Activated T-cell treated with anti-CD3 and anti-CD28 coated beads, Interleukin-2, amount 50 U/mL, for 4 hours (primary cell): ENCODE measurements at regions not wholly inside any gene's neighbourhood (a gene's known extent, or its start where the extent isn't known, plus 50 kb on each side); places are given as distances from the start of the nearest gene placed in this dataset.

Experiments used
- ATAC-seq, 2 donors: fragments of 200-7000 bp; cut with Tn5 transposase; one replicate each; pipeline ENCODE4 v1.10.0; 2021
- DNase-seq: peaks from one replicate; pipeline ENCODE4 v3.0.0-alpha.2; 2020
- H3K27me3 Mint-ChIP-seq: one replicate; pipeline ENCODE4 v1.8.0; 2021; ENCODE audit warnings: low read depth, mixed read lengths
- H3K36me3 Mint-ChIP-seq: one replicate; pipeline ENCODE4 v1.8.0; 2022; ENCODE audit warnings: mixed read lengths; ENCODE audit not compliant: insufficient read depth
- H3K4me1 Mint-ChIP-seq: one replicate; pipeline ENCODE4 v1.8.0; 2021; ENCODE audit warnings: low read depth, mixed read lengths
- H3K4me3 Mint-ChIP-seq: one replicate; pipeline ENCODE4 v1.8.0; 2021; ENCODE audit warnings: mild to moderate bottlenecking, moderate library complexity, mixed read lengths
- H3K9me3 Mint-ChIP-seq: one replicate; pipeline ENCODE4 v1.8.0; 2021; ENCODE audit warnings: mixed read lengths

- DNase-seq (no peak), ATAC-seq (no peak)
- Mint-ChIP-seq H3K4me3 (no peak overlapping the region), H3K9me3 (no peaks in the 10 kb centered on the region), H3K36me3 (no peaks in the 10 kb centered on the region), H3K27me3 (peaks cover 2% of the 10 kb centered on the region), H3K4me1 (no peaks in the 10 kb centered on the region)
Observed at GRCh38 chr10:78527296-78527695, 493.6 kb downstream of the RPS24 start.

GRCh38 chr10:78528749-78529204, 495.1 kb downstream of the RPS24 start:
- peaks cover 4% of the 10 kb centered on the region for H3K27me3 Mint-ChIP-seq
- no peak for ATAC-seq

GRCh38 chr10:78529262-78529661, 495.6 kb downstream of the RPS24 start:
- peaks cover 2% of the 10 kb centered on the region for H3K4me1 Mint-ChIP-seq
- peaks cover 4% of the 10 kb centered on the region for H3K27me3 Mint-ChIP-seq
- H3K4me3 Mint-ChIP-seq: no peak overlapping the region
- H3K36me3 Mint-ChIP-seq: no peaks in the 10 kb centered on the region
- H3K9me3 Mint-ChIP-seq: no peaks in the 10 kb centered on the region
- no peak for DNase-seq
- ATAC-seq: no peak

More at GRCh38 chr10:78528749-78529204, 495.1 kb downstream of the RPS24 start:
- DNase-seq: no peak
- Mint-ChIP-seq H3K4me1 (peaks cover 2% of the 10 kb centered on the region), H3K4me3 (no peak overlapping the region), H3K36me3 (no peaks in the 10 kb centered on the region), H3K9me3 (no peaks in the 10 kb centered on the region)

GRCh38 chr10:78531088-78531487, 497.4 kb downstream of the RPS24 start:
- DNase-seq (no peak), ATAC-seq (no peak)
- Mint-ChIP-seq H3K27me3 (peaks cover 4% of the 10 kb centered on the region), H3K36me3 (no peaks in the 10 kb centered on the region), H3K4me3 (no peak overlapping the region), H3K9me3 (no peaks in the 10 kb centered on the region), H3K4me1 (peaks cover 2% of the 10 kb centered on the region)

- ATAC-seq: no peak
- Mint-ChIP-seq H3K9me3 (no peaks in the 10 kb centered on the region), H3K4me1 (peaks cover 2% of the 10 kb centered on the region)
Observed at GRCh38 chr10:78532480-78533042, 498.9 kb downstream of the RPS24 start.

GRCh38 chr10:78533098-78533497, 499.4 kb downstream of the RPS24 start:
- no peaks in the 10 kb centered on the region for H3K36me3 Mint-ChIP-seq
- H3K9me3 Mint-ChIP-seq: no peaks in the 10 kb centered on the region
- peaks cover 4% of the 10 kb centered on the region for H3K27me3 Mint-ChIP-seq
- H3K4me1 Mint-ChIP-seq: peaks cover 2% of the 10 kb centered on the region
- no peak overlapping the region for H3K4me3 Mint-ChIP-seq
- DNase-seq: no peak
- ATAC-seq: no peak

More at GRCh38 chr10:78532480-78533042, 498.9 kb downstream of the RPS24 start:
- DNase-seq: no peak
- H3K4me3 Mint-ChIP-seq: no peak overlapping the region
- peaks cover 4% of the 10 kb centered on the region for H3K27me3 Mint-ChIP-seq
- no peaks in the 10 kb centered on the region for H3K36me3 Mint-ChIP-seq

- Mint-ChIP-seq H3K36me3 (no peaks in the 10 kb centered on the region), H3K4me3 (no peak overlapping the region), H3K4me1 (peaks cover 2% of the 10 kb centered on the region), H3K27me3 (peaks cover 6% of the 10 kb centered on the region), H3K9me3 (no peaks in the 10 kb centered on the region)
- DNase-seq (no peak), ATAC-seq (no peak)
Observed at GRCh38 chr10:78533776-78534175, 500.1 kb downstream of the RPS24 start.

- H3K4me3 Mint-ChIP-seq: no peak overlapping the region
- DNase-seq: no peak
- H3K27me3 Mint-ChIP-seq: peaks cover 14% of the 10 kb centered on the region
- ATAC-seq: no peak
- H3K4me1 Mint-ChIP-seq: peaks cover 2% of the 10 kb centered on the region
- no peaks in the 10 kb centered on the region for H3K36me3 Mint-ChIP-seq
- H3K9me3 Mint-ChIP-seq: no peaks in the 10 kb centered on the region
Observed at GRCh38 chr10:78535716-78536218, 502.1 kb downstream of the RPS24 start.

- ATAC-seq: no peak
- Mint-ChIP-seq H3K4me3 (no peak overlapping the region), H3K36me3 (no peaks in the 10 kb centered on the region), H3K4me1 (peaks cover 5% of the 10 kb centered on the region), H3K27me3 (peaks cover 15% of the 10 kb centered on the region), H3K9me3 (no peaks in the 10 kb centered on the region)
- no peak for DNase-seq
Observed at GRCh38 chr10:78537018-78537417, 503.4 kb downstream of the RPS24 start.

GRCh38 chr10:78539247-78539766, 505.6 kb downstream of the RPS24 start:
- Mint-ChIP-seq H3K4me3 (no peak overlapping the region), H3K9me3 (no peaks in the 10 kb centered on the region), H3K36me3 (no peaks in the 10 kb centered on the region), H3K4me1 (peaks cover 8% of the 10 kb centered on the region), H3K27me3 (peaks cover 17% of the 10 kb centered on the region)
- no peak for ATAC-seq
- DNase-seq: no peak

- Mint-ChIP-seq H3K4me3 (no peak overlapping the region), H3K27me3 (peaks cover 17% of the 10 kb centered on the region), H3K4me1 (peaks cover 8% of the 10 kb centered on the region), H3K36me3 (no peaks in the 10 kb centered on the region), H3K9me3 (no peaks in the 10 kb centered on the region)
- DNase-seq: no peak
- ATAC-seq: no peak
Observed at GRCh38 chr10:78540355-78541076, 506.9 kb downstream of the RPS24 start.

GRCh38 chr10:78541481-78542140, 507.9 kb downstream of the RPS24 start:
- Mint-ChIP-seq H3K27me3 (peaks cover 17% of the 10 kb centered on the region), H3K36me3 (no peaks in the 10 kb centered on the region), H3K4me1 (peaks cover 8% of the 10 kb centered on the region), H3K4me3 (no peak overlapping the region), H3K9me3 (no peaks in the 10 kb centered on the region)
- no peak for DNase-seq
- no peak for ATAC-seq

- ATAC-seq (no peak), DNase-seq (no peak)
- H3K4me1 Mint-ChIP-seq: peaks cover 8% of the 10 kb centered on the region
- no peak overlapping the region for H3K4me3 Mint-ChIP-seq
- no peaks in the 10 kb centered on the region for H3K36me3 Mint-ChIP-seq
- no peaks in the 10 kb centered on the region for H3K9me3 Mint-ChIP-seq
- H3K27me3 Mint-ChIP-seq: peaks cover 17% of the 10 kb centered on the region
Observed at GRCh38 chr10:78542141-78542489, 508.5 kb downstream of the RPS24 start.

GRCh38 chr10:78542521-78542920, 508.9 kb downstream of the RPS24 start:
- H3K9me3 Mint-ChIP-seq: no peaks in the 10 kb centered on the region
- no peak overlapping the region for H3K4me3 Mint-ChIP-seq
- no peaks in the 10 kb centered on the region for H3K36me3 Mint-ChIP-seq
- peaks cover 17% of the 10 kb centered on the region for H3K27me3 Mint-ChIP-seq
- DNase-seq: no peak
- peaks cover 8% of the 10 kb centered on the region for H3K4me1 Mint-ChIP-seq
- no peak for ATAC-seq
